ENCODE measurements at regions not wholly inside any gene's neighbourhood (a gene's known extent, or its start where the extent isn't known, plus 50 kb on each side); places are given as distances from the start of the nearest gene placed in this dataset.

- no peak for DNase-seq (ENCODE audit: low read depth)
Observed at GRCh38 chr6:225907-226306, 66.4 kb upstream of the DUSP22 start.

DNA sequence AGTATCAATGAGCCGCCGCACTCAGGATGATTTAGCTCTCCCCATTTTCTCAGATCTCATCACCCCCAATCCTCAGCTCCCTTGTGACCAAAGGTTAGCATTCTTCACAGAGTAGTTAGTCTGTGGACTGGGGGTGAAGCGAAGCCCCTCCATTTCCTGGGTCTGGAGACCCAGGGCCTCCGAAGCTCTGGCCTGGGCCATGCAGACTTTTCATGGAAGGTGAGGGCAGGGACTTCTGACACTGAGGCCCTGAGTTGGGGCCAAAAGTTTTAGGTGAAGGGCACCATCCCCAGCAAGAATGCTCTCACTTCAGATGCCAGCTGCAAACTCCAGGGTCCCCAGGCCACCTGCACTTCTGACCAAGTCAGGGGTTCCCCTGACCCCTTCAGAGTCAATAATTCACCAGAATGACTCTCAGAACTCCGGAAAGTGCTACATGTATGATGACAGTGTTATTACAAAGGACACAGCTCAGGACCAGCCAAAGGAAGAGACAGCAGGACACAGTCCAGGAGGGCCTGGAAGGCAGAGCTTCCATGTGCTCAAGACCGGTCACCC, 65.7 kb upstream of the DUSP22 start:
- DNase-seq (ENCODE audit: low read depth), result no peak

GRCh38 chr6:227074-227782, 65.1 kb upstream of the DUSP22 start:
- no peak for DNase-seq (ENCODE audit: low read depth)

DNA sequence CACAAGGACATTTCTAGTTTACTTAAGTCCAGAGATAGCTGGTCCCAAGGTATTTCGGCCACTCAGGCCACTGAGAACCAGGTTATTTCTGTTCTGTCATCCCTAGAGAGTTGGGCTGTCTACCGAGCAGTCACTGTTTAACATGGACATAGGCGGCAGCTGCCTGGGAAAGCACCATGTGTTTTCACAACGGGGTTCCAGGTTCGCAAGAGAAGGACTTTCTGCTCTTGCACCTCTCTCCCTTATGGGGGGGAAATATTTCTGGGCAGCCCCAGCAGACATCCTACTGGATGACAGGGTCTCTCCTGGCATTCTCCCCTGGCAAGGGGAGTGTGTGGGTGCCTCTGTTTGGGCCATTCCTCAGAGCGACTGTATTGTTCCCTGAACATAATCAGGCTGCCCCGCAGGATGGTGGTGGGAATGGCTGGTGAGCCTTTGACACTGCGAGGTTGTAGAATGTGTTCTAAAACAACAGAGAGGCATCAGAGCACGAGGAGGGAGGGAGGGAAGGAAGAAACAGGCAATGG, 64.4 kb upstream of the DUSP22 start:
- no peak for DNase-seq (ENCODE audit: low read depth)

- no peak for DNase-seq (ENCODE audit: low read depth)
Observed at GRCh38 chr6:228881-229651, 63.2 kb upstream of the DUSP22 start.

DNA sequence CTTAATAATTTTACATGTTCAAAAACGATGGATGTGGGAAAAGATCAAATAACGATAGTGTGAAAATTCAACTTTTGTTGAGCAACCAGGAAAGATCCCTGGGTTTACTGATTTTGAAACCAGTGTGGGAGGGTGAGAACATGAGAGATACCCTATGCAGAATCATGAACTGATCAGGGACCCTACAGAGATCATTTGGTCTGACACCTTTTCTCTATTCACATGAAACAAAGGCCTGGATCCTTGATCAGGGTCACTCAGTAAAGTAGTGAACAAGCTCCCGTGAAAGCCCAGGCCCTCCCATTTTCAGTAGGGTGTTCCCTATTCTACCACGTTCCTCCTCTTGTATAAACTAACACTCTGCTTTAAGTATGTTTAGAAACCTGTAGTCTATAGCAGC, 60.5 kb upstream of the DUSP22 start:
- no peak for DNase-seq (ENCODE audit: low read depth)

DNA sequence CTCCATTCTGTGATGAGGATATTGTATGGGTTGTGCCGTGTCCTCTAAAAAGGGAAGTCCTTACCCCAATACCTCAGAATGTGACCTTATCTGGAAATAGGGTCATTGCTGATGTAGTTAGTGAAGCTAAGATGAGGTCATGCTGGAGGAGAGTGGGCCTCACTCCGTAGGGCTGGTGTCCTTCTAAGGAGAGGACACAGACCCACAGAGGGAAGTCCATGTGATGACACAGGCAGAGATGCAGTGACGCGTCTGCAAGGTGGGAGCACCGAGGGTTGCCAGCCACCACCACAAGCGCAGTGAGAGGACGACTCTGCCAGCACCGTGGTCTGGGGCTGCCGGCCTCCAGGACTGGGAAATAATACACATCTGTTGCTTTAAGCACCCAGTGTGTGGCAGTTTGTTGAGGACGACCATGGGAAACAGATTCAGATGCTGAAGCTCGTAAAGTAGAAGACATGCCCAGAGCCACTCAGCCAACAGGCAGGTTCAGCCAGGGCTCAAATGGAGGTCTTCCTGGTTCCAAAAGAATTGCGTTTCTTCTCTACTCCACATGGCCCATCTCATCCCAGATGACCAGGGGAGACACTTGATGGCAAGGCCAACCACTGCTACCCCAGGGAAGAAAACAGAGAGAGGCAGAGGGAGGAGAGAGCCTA, 59.2 kb upstream of the DUSP22 start:
- no peak for DNase-seq (ENCODE audit: low read depth)

DNA sequence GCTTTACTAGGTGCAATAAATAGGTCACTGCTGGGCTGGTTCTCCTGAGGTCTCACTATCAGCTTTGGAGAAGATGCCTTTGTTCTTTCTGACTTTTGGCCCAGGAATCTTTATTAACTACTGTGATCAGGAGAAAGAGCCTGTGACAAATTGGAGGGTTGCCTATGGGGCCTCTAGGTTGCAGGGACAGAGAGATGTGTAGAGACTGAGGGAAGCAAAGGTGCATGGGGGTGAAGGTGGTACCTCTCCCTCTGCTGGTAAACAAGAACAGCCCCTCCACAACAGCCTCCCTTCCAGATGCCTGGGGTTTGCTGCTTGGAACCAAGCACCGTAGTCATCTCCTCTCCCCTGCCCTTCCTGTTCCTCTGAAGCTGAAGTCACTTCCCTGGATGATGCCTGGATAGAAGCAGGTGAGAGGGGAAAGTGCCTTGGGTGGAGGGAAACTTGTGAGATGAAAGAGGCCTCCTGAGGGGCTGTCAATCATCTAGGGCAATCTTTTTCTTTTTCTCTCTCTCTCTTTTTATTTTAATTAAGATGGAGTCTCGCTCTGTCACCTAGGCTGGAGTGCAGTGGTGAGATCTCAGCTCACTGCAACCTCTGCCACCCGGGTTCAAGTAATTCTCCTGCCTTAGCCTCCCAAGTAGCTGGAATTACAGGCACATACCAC, 57.4 kb upstream of the DUSP22 start:
- DNase-seq (ENCODE audit: low read depth), result no peak

DNA sequence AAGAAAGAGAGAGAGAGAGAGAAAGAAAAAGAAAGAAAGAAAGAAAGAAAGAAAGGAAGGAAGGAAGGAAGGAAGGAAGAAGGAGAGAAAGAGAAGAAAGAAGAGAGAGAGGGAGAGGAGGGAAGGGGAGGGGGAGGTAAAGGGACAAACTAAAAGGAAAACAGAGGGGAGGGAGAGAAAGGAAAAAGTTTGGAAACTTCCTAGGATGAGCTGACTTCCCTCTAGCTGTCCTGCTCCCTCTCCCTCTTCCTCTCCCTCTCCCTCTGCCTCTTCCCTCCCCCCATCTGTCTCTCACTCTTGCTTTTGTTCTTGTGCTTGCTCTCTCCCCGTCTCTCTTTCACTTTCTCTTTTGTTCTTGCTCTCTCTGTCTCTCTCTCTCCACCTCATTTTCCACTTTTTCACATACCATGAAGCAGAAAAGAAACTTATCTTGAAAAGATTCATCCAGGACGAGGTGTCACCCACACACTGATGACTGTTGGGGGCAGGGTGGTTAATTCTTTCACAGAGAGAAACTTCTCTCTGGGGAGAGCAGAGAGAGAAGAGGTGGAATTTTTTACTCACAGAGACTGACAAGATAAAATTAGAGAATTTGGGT, 56.4 kb upstream of the DUSP22 start:
- DNase-seq (ENCODE audit: low read depth), result peak; percentile 75

GRCh38 chr6:236519-236918, 55.8 kb upstream of the DUSP22 start:
- DNase-seq (ENCODE audit: low read depth), result no peak

DNA sequence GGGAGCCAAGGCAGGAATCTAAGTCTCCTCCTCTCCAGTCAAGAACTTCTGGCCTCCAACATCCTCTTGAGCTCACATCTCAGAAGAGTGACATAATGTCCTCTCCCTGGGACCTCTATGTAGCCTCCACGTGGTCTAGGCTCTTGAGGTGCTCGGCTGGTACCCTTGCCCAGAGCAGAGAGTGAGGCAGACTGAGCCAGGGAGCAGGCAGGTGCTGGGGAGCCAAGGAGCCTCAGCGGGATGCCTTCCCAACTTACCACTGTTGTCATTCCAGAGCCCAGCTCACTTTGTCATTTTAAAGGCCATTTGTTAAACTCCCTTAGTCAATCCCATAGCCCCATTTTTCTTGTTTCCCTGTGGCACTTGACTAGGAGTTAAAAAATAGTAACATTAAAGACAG, 52.1 kb upstream of the DUSP22 start:
- no peak for DNase-seq (ENCODE audit: low read depth)

- DNase-seq (ENCODE audit: low read depth), result no peak
Observed at GRCh38 chr6:241336-241865, 50.9 kb upstream of the DUSP22 start.
